ENCODE measurements at regions not wholly inside any gene's neighbourhood (a gene's known extent, or its start where the extent isn't known, plus 50 kb on each side); places are given as distances from the start of the nearest gene placed in this dataset.
"Not testable (repeated sequence)": the region's sequence is repeated elsewhere in the genome, so short reads cannot be mapped to it uniquely, and the experiment has no call there.

DNA sequence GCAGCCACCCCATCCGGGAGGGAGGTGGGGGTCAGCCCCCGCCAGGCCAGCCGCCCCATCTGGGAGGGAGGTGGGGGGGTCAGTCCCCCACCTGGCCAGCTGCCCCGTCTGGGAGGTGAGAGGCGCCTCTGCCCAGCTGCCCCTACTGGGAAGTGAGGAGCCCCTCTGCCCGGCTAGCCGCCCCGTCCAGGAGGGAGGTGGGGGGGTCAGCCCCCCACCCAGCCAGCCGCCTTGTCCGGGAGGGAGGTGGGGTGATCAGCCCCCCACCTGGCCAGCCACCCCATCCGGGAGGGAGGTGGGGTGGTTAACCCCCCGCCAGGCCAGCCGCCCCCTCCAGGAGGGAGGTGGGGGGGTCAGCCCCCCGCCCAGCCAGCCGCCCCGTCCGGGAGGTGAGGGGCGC, 852.4 kb upstream of the DEFB115 start:
- not testable (repeated sequence) for DNase-seq

- DNase-seq: not testable (repeated sequence)
Observed at GRCh38 chr20:30405585-30405984, 851.9 kb upstream of the DEFB115 start.

DNA sequence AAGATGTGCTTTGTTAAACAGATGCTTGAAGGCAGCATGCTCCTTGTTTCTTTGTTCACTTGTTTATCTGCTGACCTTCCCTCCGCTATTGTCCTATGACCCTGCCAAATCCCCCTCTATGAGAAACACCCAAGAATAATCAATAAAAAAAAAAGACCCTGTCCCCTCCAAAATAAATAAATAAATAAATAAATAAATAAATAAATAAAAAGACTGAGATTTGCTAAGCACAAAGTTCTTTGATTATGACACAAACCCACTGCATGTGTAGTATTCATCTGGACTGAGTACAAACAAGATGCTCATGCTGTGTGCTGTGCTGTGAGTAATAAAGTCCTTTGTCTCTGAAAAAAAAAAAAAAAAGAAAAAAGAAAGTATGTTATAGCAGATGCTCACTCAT, 851.1 kb upstream of the DEFB115 start:
- DNase-seq: not testable (repeated sequence)

DNA sequence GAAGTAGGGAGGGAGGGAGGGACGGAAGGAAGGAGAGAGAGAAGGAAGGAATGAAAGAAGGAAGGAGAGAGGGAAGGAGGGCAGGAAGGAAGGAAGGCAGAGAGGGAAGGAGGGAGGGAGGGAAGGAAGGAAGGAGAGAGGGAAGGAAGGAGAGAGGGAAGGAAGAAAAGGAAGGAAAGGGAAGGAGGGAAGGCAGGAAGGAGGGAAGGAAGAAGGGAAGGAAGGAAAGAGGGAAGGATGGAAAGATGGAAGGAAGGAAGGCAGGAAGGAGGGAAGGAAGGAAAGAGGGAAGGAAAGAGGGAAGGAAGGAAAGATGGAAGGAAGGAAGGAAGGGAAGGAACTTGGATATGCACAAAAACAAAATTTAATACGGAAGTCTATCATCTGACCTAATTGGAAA, 844.5 kb upstream of the DEFB115 start:
- DNase-seq: no peak

GRCh38 chr20:30417387-30417786, 840.1 kb upstream of the DEFB115 start:
- DNase-seq: not testable (repeated sequence)

DNA sequence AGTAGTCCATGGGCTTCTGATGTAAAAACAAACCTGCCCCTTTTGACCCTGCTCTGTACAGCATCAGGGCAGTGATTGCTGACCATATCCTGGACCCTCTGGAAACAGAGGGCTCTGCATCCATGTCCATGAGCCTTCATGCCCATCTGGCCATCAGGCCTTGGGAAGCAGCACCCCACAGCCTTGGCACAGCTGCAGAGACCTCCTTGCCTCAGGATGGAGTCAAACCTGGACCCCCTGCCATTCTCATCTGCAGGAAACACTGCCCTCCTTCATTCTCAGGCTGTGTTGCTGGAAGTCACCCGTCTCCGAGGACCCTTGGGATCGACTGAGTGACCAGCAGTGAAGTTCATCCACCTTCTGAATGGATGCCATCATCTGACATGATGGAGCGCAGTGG, 839.1 kb upstream of the DEFB115 start:
- not testable (repeated sequence) for DNase-seq

DNA sequence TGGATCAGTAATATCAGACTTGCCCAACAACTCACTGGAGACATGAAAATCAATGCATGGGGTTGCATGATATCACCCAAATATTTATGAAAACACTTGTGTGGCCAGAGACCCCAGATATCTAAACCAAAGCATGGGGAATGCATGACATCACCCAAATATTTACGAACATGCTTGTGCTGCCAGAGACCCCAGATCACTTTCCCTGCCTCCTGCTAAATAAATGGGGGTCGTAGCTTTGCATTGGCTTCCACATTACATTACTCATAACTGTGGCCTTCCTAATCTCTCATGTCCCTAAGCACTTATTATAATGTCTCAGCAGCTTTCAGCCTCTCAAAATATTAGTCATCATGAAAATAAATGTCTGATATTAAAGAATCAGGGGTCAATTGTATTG, 838.0 kb upstream of the DEFB115 start:
- DNase-seq: no peak

- not testable (repeated sequence) for DNase-seq
Observed at GRCh38 chr20:30419871-30420420, 837.5 kb upstream of the DEFB115 start.

All from NCI-H526 (cell line).